Calu3 (cell line): ENCODE measurements at regions not wholly inside any gene's neighbourhood (a gene's known extent, or its start where the extent isn't known, plus 50 kb on each side); places are given as distances from the start of the nearest gene placed in this dataset.

Experiments
- BruUV-seq: library from RNA; stranded (reverse); fragments of 400-500 nt; replicated peaks from 2 replicates; lab custom pipeline; 2021; lab: Mats Ljungman, UMichigan
- CTCF ChIA-PET: fragments of 300-600 bp; sonication (Branson Sonifier 250); formaldehyde crosslinking; loops from one replicate; lab custom pipeline; 2022; ENCODE audit warnings: antibody characterized with exemption; lab: Charles Lee
- DNase-seq: peaks from one replicate; pipeline ENCODE4 v3.0.0; 2022
- H3K27ac Mint-ChIP-seq: one replicate; pipeline ENCODE4 v1.8.0; 2022; ENCODE audit warnings: mixed read lengths; ENCODE audit not compliant: unreplicated experiment
- H3K27me3 Mint-ChIP-seq: one replicate; pipeline ENCODE4 v1.8.0; 2022; ENCODE audit warnings: mixed read lengths; ENCODE audit not compliant: unreplicated experiment
- H3K36me3 Mint-ChIP-seq: one replicate; pipeline ENCODE4 v1.8.0; 2022; ENCODE audit warnings: mild to moderate bottlenecking, moderate library complexity, mixed read lengths; ENCODE audit not compliant: insufficient read depth, unreplicated experiment
- H3K4me1 Mint-ChIP-seq: one replicate; pipeline ENCODE4 v1.8.0; 2022; ENCODE audit warnings: mild to moderate bottlenecking, low read depth, mixed read lengths; ENCODE audit not compliant: unreplicated experiment
- H3K4me3 Mint-ChIP-seq: one replicate; pipeline ENCODE4 v1.8.0; 2022; ENCODE audit warnings: mild to moderate bottlenecking, low read depth, moderate library complexity, mixed read lengths; ENCODE audit not compliant: unreplicated experiment
- H3K9me3 Mint-ChIP-seq: one replicate; pipeline ENCODE4 v1.8.0; 2022; ENCODE audit warnings: low read depth, mixed read lengths; ENCODE audit not compliant: unreplicated experiment
- CTCF ChIP-seq: fragments of 200-600 bp; IDR thresholded peaks from one replicate; pipeline ENCODE4 v1.8.0; 2022; ENCODE audit warnings: antibody characterized with exemption; ENCODE audit not compliant: unreplicated experiment
- intact Hi-C: fragments of 100-400 bp; cut with micrococcal nuclease; formaldehyde crosslinking; loops from one replicate; pipeline ENCODE4 v1.10.0; 2022; ENCODE audit not compliant: unreplicated experiment

DNA sequence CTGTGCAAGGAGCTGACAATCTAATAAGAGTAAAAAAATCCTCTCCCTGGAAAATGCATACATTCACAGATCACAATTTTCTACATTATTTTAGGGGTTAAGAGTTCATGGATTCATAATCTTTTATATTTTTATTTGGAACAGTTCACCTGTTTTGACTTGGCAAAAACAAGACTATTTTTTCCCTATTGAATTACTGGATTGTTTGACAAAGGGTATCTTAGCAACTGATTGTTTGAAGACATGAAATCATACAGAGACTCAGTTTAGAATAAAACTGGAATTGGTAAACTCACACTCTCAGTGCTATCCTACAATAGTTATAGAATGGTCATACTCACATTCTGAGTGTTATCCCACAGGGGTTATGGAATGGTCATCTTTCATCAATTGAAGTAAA, 358.2 kb upstream of the PTGER4 start:
- Mint-ChIP-seq H3K4me3 (no peak overlapping the region), H3K4me1 (no peaks in the 10 kb centered on the region), H3K36me3 (no peaks in the 10 kb centered on the region), H3K27me3 (no peaks in the 10 kb centered on the region), H3K27ac (no peak overlapping the region), H3K9me3 (no peaks in the 10 kb centered on the region)
- no peak for DNase-seq
- no peak for TF ChIP-seq CTCF
- no TSS peak for BruUV-seq
- intact Hi-C loops, result no loop called here
- CTCF ChIA-PET, result no interaction called here

DNA sequence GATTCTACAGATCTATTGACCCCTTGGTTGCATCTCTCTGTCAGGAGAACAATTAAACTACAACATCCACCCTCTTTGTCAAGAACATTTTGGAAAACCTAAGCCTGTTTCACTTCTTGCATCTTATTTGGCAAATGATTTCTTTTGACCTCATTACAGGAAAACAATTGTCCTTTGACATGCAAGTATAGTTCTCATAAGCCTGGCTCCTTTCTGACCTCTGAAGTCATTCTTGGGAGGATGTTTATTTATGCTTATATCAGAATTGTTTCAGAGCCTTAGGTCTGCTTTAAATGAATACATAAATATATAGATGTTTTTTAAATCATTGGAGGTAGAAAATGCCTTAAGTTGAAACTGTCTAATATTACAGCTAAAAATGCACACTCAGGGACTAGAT, 361.3 kb upstream of the PTGER4 start:
- no peak overlapping the region for H3K27ac Mint-ChIP-seq
- H3K36me3 Mint-ChIP-seq, result no peaks in the 10 kb centered on the region
- H3K9me3 Mint-ChIP-seq, result no peaks in the 10 kb centered on the region
- no peaks in the 10 kb centered on the region for H3K27me3 Mint-ChIP-seq
- intact Hi-C loops, result no loop called here
- no TSS peak for BruUV-seq
- DNase-seq, result no peak
- no peak overlapping the region for H3K4me3 Mint-ChIP-seq
- CTCF ChIA-PET, result no interaction called here
- H3K4me1 Mint-ChIP-seq, result no peaks in the 10 kb centered on the region
- TF ChIP-seq CTCF, result no peak

DNA sequence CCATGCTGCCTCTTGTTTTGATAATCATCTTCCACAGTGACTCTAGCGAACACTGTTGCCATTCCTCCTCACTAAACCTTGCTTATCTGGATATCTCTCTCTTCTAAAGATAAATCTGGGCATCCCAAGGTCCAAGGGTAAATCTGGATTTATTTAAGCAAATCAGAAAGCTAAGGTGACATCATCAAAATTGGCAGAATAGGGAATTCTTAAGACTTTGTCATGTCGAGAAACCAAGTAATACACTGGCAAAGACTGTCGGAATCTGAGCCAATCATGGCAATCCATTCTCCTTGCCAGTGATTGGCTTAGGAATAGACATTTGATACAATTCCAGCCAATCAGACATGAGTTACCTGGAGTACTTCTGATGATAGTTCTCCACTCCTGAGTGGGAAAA, 362.7 kb upstream of the PTGER4 start:
- no peaks in the 10 kb centered on the region for H3K9me3 Mint-ChIP-seq
- no peak for TF ChIP-seq CTCF
- BruUV-seq, result no TSS peak
- H3K36me3 Mint-ChIP-seq, result no peaks in the 10 kb centered on the region
- no peaks in the 10 kb centered on the region for H3K4me1 Mint-ChIP-seq
- intact Hi-C loops, result no loop called here
- CTCF ChIA-PET, result no interaction called here
- H3K27ac Mint-ChIP-seq, result no peak overlapping the region
- no peaks in the 10 kb centered on the region for H3K27me3 Mint-ChIP-seq
- H3K4me3 Mint-ChIP-seq, result no peak overlapping the region
- no peak for DNase-seq

- no TSS peak for BruUV-seq
- no peaks in the 10 kb centered on the region for H3K9me3 Mint-ChIP-seq
- TF ChIP-seq CTCF, result no peak
- DNase-seq, result no peak
- H3K4me3 Mint-ChIP-seq, result no peak overlapping the region
- H3K36me3 Mint-ChIP-seq, result no peaks in the 10 kb centered on the region
- CTCF ChIA-PET, result no interaction called here
- H3K4me1 Mint-ChIP-seq, result no peaks in the 10 kb centered on the region
- intact Hi-C loops, result no loop called here
- H3K27ac Mint-ChIP-seq, result no peak overlapping the region
- no peaks in the 10 kb centered on the region for H3K27me3 Mint-ChIP-seq
Measured at GRCh38 chr5:40315126-40315525, 364.6 kb upstream of the PTGER4 start.

DNA sequence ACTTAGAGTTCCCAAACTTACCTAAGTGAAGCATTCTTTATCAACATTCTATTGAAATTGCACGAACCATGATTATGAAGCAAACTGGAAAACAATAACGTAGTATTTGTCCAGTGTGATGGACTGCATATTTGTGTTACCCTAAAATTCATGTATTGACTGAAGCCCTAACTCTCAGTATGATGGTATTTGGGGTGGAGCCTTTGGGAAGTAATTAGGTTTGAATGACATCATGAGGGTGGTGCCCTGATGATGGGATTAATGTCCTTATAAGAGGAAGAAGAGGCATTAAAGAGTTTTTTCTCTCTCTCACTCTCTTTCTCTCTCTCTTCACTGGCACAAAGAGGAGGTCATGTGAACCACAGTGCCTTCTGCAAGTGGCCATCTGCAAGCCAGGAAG, 365.4 kb upstream of the PTGER4 start:
- Mint-ChIP-seq H3K27ac (no peak overlapping the region), H3K9me3 (no peaks in the 10 kb centered on the region), H3K4me1 (no peaks in the 10 kb centered on the region), H3K4me3 (no peak overlapping the region), H3K36me3 (no peaks in the 10 kb centered on the region), H3K27me3 (no peaks in the 10 kb centered on the region)
- BruUV-seq, result no TSS peak
- intact Hi-C loops, result no loop called here
- CTCF ChIA-PET, result no interaction called here
- TF ChIP-seq CTCF, result no peak
- DNase-seq, result no peak
